PC-3 (cell line): ENCODE measurements at regions not wholly inside any gene's neighbourhood (a gene's known extent, or its start where the extent isn't known, plus 50 kb on each side); places are given as distances from the start of the nearest gene placed in this dataset.
"Not testable (repeated sequence)": the region's sequence is repeated elsewhere in the genome, so short reads cannot be mapped to it uniquely, and the experiment has no call there.

Experiments used
- EZH2 ChIP-seq: fragments of 300-600 bp; sonication (generic); IDR thresholded peaks from one replicate; pipeline ENCODE4 v1.6.1; 2017; ENCODE audit warnings: antibody characterized with exemption, mild to moderate bottlenecking, low read length; ENCODE audit not compliant: unreplicated experiment
- TF ChIP-seq, protein P1 (sequence below): fragments of 300-600 bp; sonication (generic); conservative IDR thresholded peaks from 2 replicates; pipeline ENCODE4 v1.5.1; 2017; ENCODE audit warnings: antibody characterized with exemption, low read depth, mild to moderate bottlenecking, low read length

DNA sequence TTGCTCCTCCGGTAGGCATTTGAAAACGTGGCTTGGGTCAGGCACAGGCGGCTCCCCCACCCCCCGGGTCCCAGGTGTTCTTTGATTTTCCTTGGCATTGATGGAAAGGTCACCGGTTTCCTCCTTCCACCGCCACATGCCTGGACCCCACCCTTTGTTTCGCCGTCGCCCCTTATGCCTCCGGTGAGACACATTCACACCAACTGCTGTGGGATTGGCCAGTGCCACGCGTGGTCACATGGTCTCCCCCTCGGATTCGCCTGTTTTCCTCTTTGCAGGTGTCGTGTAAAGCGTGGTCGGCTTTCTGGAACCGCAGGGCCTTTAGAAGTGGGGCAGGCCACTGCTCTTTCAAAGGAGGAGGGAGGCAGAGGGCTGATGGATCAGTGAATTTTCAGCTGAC, 101.2 kb upstream of the FOXD4L5 start:
- TF ChIP-seq, protein P1, sequence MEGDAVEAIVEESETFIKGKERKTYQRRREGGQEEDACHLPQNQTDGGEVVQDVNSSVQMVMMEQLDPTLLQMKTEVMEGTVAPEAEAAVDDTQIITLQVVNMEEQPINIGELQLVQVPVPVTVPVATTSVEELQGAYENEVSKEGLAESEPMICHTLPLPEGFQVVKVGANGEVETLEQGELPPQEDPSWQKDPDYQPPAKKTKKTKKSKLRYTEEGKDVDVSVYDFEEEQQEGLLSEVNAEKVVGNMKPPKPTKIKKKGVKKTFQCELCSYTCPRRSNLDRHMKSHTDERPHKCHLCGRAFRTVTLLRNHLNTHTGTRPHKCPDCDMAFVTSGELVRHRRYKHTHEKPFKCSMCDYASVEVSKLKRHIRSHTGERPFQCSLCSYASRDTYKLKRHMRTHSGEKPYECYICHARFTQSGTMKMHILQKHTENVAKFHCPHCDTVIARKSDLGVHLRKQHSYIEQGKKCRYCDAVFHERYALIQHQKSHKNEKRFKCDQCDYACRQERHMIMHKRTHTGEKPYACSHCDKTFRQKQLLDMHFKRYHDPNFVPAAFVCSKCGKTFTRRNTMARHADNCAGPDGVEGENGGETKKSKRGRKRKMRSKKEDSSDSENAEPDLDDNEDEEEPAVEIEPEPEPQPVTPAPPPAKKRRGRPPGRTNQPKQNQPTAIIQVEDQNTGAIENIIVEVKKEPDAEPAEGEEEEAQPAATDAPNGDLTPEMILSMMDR = not testable (repeated sequence)
- not testable (repeated sequence) for TF ChIP-seq EZH2
